Small intestine (tissue), 7 donors: ENCODE measurements at regions not wholly inside any gene's neighbourhood (a gene's known extent, or its start where the extent isn't known, plus 50 kb on each side); places are given as distances from the start of the nearest gene placed in this dataset.
A peak's percentile ranks its signal among the peaks of the same experiment; 100 is the strongest.

Experiments used
- DNase-seq, 2 donors: peaks; one replicate each; pipeline versions ENCODE4 v3.0.0 to v3.0.0-alpha.2; 2013
- FAIRE-seq: peaks from 2 replicates; lab custom pipeline; 2012; peaks lifted over from hg19 to GRCh38; lab: Jason Lieb, UNC
- H3K27ac ChIP-seq, 3 donors: one replicate each; pipeline ENCODE4 v1.5.1; 2013; ENCODE audit warnings: low read length in 2 of 3, mild to moderate bottlenecking in 2 of 3, control low read depth in 1 of 3, inconsistent platforms in 1 of 3, low read depth in 1 of 3, moderate library complexity in 1 of 3
- H3K27me3 ChIP-seq, 3 donors: one replicate each; pipeline ENCODE4 v1.6.1; 2013; ENCODE audit warnings: low read length in 3 of 3, inconsistent platforms in 1 of 3; ENCODE audit not compliant: control insufficient read depth in 3 of 3, insufficient read depth in 3 of 3
- H3K36me3 ChIP-seq, 3 donors: one replicate each; pipeline ENCODE4 v1.6.1; 2013; ENCODE audit warnings: low read length in 3 of 3, inconsistent platforms in 1 of 3, low read depth in 1 of 3, mild to moderate bottlenecking in 1 of 3, moderate library complexity in 1 of 3; ENCODE audit not compliant: control insufficient read depth in 3 of 3, insufficient read depth in 2 of 3
- H3K4me1 ChIP-seq, 3 donors: one replicate each; pipeline ENCODE4 v1.6.1; 2013; ENCODE audit warnings: low read length in 2 of 3, inconsistent platforms in 1 of 3, low read depth in 1 of 3, mild to moderate bottlenecking in 1 of 3, moderate library complexity in 1 of 3; ENCODE audit not compliant: control insufficient read depth in 3 of 3, insufficient read depth in 2 of 3
- H3K4me3 ChIP-seq, 3 donors: one replicate each; pipeline ENCODE4 v1.5.1; 2013; ENCODE audit warnings: low read length in 3 of 3, control low read depth in 1 of 3, inconsistent platforms in 1 of 3, low read depth in 1 of 3, mild to moderate bottlenecking in 1 of 3, moderate library complexity in 1 of 3
- H3K9me3 ChIP-seq, 2 donors: one replicate each; pipeline ENCODE4 v1.6.1; 2013; ENCODE audit warnings: low read depth in 1 of 2, low read length in 1 of 2; ENCODE audit not compliant: control insufficient read depth in 2 of 2, insufficient read depth in 1 of 2
- WGBS, 3 donors: extraction: QIAGEN DNeasy Blood & Tissue Kit; methylation state at CpG; one replicate each; pipeline ENCODE4 v1.1.7; 2013; 5-methylcytosine and 5-hydroxymethylcytosine counted together
- donor health status: healthy with polysubstance abuse.
- donor health status: control.
- donor health status: control.
- donor health status: Bipolar disorder and iron deficiency.
- donor health status: healthy.

DNA sequence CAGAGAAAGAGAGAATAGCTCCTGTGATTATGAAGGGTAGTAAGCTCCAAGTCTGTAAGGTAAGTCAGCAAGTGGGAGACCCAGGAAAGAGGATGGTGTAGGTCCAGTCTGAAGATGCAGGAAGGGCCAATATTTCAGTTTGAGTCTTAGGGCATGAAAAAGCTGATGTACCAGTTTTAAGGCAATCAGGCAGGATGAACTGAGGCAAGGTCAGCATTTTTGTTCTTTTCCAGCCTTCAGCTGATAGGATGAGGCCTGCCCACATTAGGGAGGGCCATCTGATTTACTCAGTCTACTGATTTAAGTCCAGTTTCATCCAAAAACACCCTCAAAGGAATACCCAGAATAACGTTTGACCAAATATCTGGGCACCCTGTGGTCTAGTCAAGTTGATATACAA, 347.3 kb downstream of the CMPK2 start:
- no peaks in the 10 kb centered on the region for H3K27me3 ChIP-seq
- WGBS, 3 donors = 71 to 76% (median 71%) methylated on average over 1 of the region's 1 CpG
- no peak overlapping the region for H3K27ac ChIP-seq
- no peak for DNase-seq
- H3K4me1 ChIP-seq = no peaks in the 10 kb centered on the region
- H3K4me3 ChIP-seq = no peak overlapping the region
- H3K36me3 ChIP-seq = no peaks in the 10 kb centered on the region
- FAIRE-seq = no peak
- H3K9me3 ChIP-seq = peaks cover 0 to 4% of the 10 kb centered on the region in 2 donors

DNA sequence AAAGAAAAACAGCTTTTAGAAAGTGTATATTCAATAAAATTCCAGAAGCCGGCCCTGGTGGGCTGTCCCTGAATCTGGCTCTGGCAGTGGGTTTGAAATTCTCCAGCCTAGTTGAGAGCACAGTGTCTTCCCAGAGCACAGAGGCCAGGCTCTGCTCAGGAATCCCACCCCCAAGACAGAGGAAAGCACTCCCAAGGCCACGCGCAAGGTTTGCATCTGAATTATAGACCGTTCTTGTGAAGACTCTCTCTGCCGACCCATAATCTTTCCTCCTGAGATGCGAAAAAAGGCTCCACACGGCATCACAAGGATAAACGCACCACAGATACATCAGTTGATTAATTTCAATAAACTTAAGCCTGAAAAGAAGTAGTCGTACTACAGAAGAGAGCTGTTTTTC, 342.2 kb downstream of the CMPK2 start:
- WGBS, 3 donors = 67 to 79% (median 77%) methylated on average over 9 of the region's 9 CpGs

DNA sequence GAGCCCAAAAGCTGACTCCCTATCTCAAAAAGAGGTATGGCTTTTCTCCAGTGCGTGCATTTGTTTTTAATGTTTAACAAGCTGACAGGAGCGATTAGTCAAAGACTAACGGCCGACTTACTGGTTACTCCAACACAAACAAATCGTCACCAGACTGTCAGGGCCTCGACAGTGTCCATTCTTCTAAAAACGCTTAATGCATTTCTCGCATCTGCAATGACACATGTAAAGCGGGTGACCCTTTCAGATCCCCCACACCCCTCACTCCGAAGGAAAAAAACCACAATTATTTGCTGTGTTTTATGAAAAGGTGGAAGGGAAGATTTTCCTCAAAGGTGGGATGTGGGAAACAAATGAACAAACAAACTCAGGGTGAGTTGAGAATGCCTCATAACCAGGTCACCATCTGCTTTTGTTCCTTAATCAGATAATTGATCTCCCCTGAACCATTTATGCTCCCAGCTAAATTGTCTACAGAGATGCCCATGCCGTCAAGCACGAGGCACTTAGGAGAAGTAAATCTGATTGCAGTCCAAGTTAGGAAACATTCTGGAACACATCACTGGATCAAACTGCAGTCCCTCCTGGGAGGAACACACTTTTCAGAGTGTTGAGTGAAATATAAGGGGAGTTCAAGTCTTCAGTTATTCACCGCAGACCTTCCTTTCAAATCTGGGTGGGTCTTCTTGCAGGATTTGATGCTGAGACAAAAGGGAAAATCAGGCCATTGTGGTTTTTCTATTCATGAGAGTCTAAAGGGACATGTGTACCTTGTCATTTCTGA, 340.8 kb downstream of the CMPK2 start:
- 51 to 58% (median 53%) methylated on average over 13 of the region's 13 CpGs for WGBS, 3 donors
- peaks cover 0 to 11% (median 0%) of the 10 kb centered on the region in 3 donors for H3K4me1 ChIP-seq
- H3K4me3 ChIP-seq = no peak overlapping the region
- FAIRE-seq (no peak), DNase-seq (no peak)
- no peaks in the 10 kb centered on the region for H3K9me3 ChIP-seq
- no peak overlapping the region for H3K27ac ChIP-seq
- no peaks in the 10 kb centered on the region for H3K36me3 ChIP-seq
- no peaks in the 10 kb centered on the region for H3K27me3 ChIP-seq

More for the DNA sequence above, 342.2 kb downstream of the CMPK2 start:
- Histone ChIP-seq H3K27me3 (no peaks in the 10 kb centered on the region), H3K4me3 (no peak overlapping the region), H3K36me3 (no peaks in the 10 kb centered on the region), H3K4me1 (peaks cover 0 to 11% (median 0%) of the 10 kb centered on the region in 3 donors), H3K9me3 (peaks cover 0 to under 1% of the 10 kb centered on the region in 2 donors), H3K27ac (no peak overlapping the region)
- no peak for DNase-seq
- no peak for FAIRE-seq

GRCh38 chr2:6525475-6525964, 340.2 kb downstream of the CMPK2 start:
- peaks cover 0 to 11% (median 0%) of the 10 kb centered on the region in 3 donors for H3K4me1 ChIP-seq
- no peaks in the 10 kb centered on the region for H3K36me3 ChIP-seq
- no peak overlapping the region for H3K27ac ChIP-seq
- H3K27me3 ChIP-seq = no peaks in the 10 kb centered on the region
- FAIRE-seq (no peak), DNase-seq (no peak)
- no peak overlapping the region for H3K4me3 ChIP-seq
- 76 to 85% (median 84%) methylated on average over 6 of the region's 6 CpGs for WGBS, 3 donors
- no peaks in the 10 kb centered on the region for H3K9me3 ChIP-seq

- 57 to 72% (median 60%) methylated on average over 6 of the region's 6 CpGs for WGBS, 3 donors
- Histone ChIP-seq H3K9me3 (no peaks in the 10 kb centered on the region), H3K4me3 (no peak overlapping the region), H3K27me3 (no peaks in the 10 kb centered on the region), H3K27ac (no peak overlapping the region), H3K36me3 (no peaks in the 10 kb centered on the region), H3K4me1 (peaks cover 0 to 11% (median 0%) of the 10 kb centered on the region in 3 donors)
- no peak for FAIRE-seq
- peak; percentile 59 to 64 for DNase-seq
Measured at GRCh38 chr2:6526093-6526824, 339.4 kb downstream of the CMPK2 start.

DNA sequence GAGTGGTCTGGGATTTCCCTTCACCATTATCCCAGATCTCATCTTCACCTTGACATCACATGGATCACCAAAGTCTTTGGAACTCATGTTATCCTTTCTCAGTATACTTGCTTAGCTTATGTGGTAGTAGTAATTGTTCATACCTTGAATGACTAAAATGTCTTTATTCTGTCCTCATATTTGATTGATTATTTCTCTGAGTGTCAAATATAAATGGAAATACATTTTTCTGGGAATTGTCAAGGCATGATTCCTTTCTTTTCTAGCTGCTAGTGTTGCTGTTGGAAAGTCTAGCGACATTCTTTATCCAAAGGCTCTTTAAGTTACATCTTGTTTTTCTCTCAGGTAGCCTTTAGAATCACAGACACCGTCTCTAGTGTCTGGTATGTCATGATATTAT, 334.4 kb downstream of the CMPK2 start:
- Histone ChIP-seq H3K27ac (no peak overlapping the region), H3K27me3 (no peaks in the 10 kb centered on the region), H3K9me3 (no peaks in the 10 kb centered on the region), H3K4me1 (no peaks in the 10 kb centered on the region), H3K36me3 (no peaks in the 10 kb centered on the region), H3K4me3 (no peak overlapping the region)
- DNase-seq = no peak
- 84 to 89% (median 88%) methylated on average over 2 of the region's 2 CpGs for WGBS, 3 donors
- FAIRE-seq = no peak

GRCh38 chr2:6535572-6535971, 330.1 kb downstream of the CMPK2 start:
- no peak for DNase-seq
- FAIRE-seq = no peak
- WGBS, 3 donors = 16 to 50% (median 29%) methylated on average over 10 of the region's 10 CpGs

DNA sequence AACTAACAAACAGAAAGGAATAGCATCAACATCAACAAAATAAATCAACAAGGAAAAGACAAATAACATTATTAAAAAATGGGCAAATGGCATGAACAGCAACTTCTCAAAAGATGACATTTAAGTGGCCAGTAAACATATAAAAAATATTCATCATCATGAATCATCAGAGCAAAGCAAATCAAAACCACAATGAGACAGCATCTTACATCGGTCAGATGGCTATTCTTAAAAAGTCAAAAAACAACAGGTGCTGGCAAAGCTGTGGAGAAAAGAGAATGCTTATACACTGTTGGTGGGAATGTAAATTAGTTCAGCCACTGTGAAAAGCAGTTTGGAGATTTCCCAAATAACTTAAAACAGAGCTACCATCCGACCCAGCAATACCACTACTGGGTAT, 327.1 kb downstream of the CMPK2 start:
- 72 to 81% (median 74%) methylated on average over 2 of the region's 2 CpGs for WGBS, 3 donors
- Histone ChIP-seq H3K27me3 (peaks cover 0 to 4% (median 0%) of the 10 kb centered on the region in 3 donors), H3K9me3 (no peaks in the 10 kb centered on the region), H3K36me3 (no peaks in the 10 kb centered on the region), H3K4me1 (no peaks in the 10 kb centered on the region), H3K4me3 (no peak overlapping the region), H3K27ac (no peak overlapping the region)
- DNase-seq (no peak), FAIRE-seq (no peak)

More at GRCh38 chr2:6535572-6535971, 330.1 kb downstream of the CMPK2 start:
- Histone ChIP-seq H3K36me3 (no peaks in the 10 kb centered on the region), H3K9me3 (no peaks in the 10 kb centered on the region), H3K4me3 (no peak overlapping the region), H3K27me3 (peaks cover 0 to 4% (median 0%) of the 10 kb centered on the region in 3 donors), H3K27ac (no peak overlapping the region), H3K4me1 (no peaks in the 10 kb centered on the region)
